ENCODE measurements at regions not wholly inside any gene's neighbourhood (a gene's known extent, or its start where the extent isn't known, plus 50 kb on each side); places are given as distances from the start of the nearest gene placed in this dataset.

DNA sequence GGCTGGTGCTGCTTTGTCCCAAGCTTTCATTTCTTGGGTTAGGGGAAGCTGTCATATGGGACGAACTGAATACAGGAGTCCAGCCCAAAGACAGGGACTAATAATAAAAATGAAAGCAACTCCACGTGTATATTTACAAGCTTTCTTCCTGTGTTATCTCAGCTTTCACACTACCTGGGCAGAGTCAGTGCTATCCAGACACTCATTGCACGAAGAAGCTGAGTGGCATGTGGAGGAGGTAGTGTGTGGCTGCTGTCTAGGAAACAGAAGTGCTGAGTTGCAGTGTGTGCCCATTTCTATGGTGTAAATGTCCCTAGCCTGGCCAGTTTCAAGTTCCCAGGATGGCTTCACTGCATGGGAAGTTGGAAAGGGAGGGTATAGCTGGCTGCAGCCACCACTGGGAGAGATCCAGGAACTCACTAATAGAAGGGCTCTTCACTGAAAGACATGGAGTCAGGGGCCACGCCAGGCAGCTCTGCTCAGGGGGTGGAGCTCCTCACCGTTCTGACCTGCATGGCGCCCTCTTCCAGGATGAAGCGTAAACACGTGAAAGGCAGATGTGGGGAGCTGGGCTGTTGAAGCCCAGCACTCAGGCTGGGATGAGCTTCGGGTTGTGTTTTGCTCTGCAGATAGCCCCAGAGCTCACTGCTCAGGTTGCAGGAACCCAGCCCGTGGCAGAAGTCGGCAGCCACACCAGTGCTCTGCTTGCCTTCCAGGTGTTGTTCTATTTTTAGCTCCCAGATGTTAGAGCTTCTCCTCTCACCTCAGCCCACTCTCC lies 116.9 kb downstream of the IRX2 start:
- RAD21 ChIA-PET (ENCODE audit: low non-redundant PET in 1 of 2, low total read pairs in 2 of 2, uncharacterized antibody in 2 of 2, unreplicated experiment in 2 of 2), result no interaction called here
- POLR2A ChIA-PET, result no interaction called here
- H3K4me1 ChIP-seq (ENCODE audit: control insufficient read depth in 1 of 2, insufficient read depth in 2 of 2, low read length in 2 of 2), result no peaks in the 10 kb centered on the region
- no peak overlapping the region for H2AFZ ChIP-seq (ENCODE audit: low read depth, low read length, poor library complexity, severe bottlenecking)
- intact Hi-C loops (cut with micrococcal nuclease), result no loop called here
- no peak overlapping the region for H3K27ac ChIP-seq (ENCODE audit: low read depth, low read length)
- no peaks in the 10 kb centered on the region for H3K79me2 ChIP-seq (ENCODE audit: insufficient read depth, low read length)
- no peak overlapping the region for H3K9ac ChIP-seq (ENCODE audit: low read length)
- no peaks in the 10 kb centered on the region for H3K27me3 ChIP-seq (ENCODE audit: insufficient read depth, low read length)
- no peaks in the 10 kb centered on the region for H3K9me2 ChIP-seq (ENCODE audit: insufficient read depth)
- CTCF ChIA-PET, result no interaction called here
- TF ChIP-seq TCF7L2 (IDR thresholded peaks at IDR 0.05; ENCODE audit: borderline replicate concordance, extremely low read depth, insufficient read depth, insufficient read length) (no peak), POLR2AphosphoS5 (IDR thresholded peaks at IDR 0.05; ENCODE audit: low read depth, low read length) (no peak), ZBTB33 (IDR thresholded peaks at IDR 0.05; ENCODE audit: extremely low read depth, insufficient replicate concordance, low read length) (no peak), POLR2A (IDR thresholded peaks at IDR 0.05; ENCODE audit: borderline replicate concordance, extremely low read depth, insufficient read depth, insufficient read length) (no peak), SIN3A (IDR thresholded peaks at IDR 0.05; ENCODE audit: low read depth) (no peak), RAD21 (IDR thresholded peaks at IDR 0.05; ENCODE audit: low read depth) (no peak), CEBPB (IDR thresholded peaks at IDR 0.05; ENCODE audit: low read depth) (no peak), ZNF274 (IDR thresholded peaks at IDR 0.05; ENCODE audit: low read depth, low read length) (no peak), ZFX (IDR thresholded peaks at IDR 0.05) (no peak), FOSL1 (IDR thresholded peaks at IDR 0.05; ENCODE audit: low read depth) (no peak), EZH2 (IDR thresholded peaks at IDR 0.05) (no peak), SP1 (IDR thresholded peaks at IDR 0.05; ENCODE audit: low read depth) (no peak), ELF1 (IDR thresholded peaks at IDR 0.05; ENCODE audit: borderline replicate concordance, low read depth) (no peak), CTCF (IDR thresholded peaks at IDR 0.05 in 2 of 3, conservative IDR thresholded peaks at IDR 0.05 in 1 of 3; ENCODE audit: borderline replicate concordance in 1 of 3, insufficient read depth in 1 of 3, low read depth in 2 of 3, low read length in 2 of 3) (no peak), EZH2phosphoT487 (IDR thresholded peaks at IDR 0.05; ENCODE audit: borderline replicate concordance) (no peak), CBX3 (IDR thresholded peaks at IDR 0.05; ENCODE audit: low read depth) (no peak)
- TF ChIP-seq, protein P1, sequence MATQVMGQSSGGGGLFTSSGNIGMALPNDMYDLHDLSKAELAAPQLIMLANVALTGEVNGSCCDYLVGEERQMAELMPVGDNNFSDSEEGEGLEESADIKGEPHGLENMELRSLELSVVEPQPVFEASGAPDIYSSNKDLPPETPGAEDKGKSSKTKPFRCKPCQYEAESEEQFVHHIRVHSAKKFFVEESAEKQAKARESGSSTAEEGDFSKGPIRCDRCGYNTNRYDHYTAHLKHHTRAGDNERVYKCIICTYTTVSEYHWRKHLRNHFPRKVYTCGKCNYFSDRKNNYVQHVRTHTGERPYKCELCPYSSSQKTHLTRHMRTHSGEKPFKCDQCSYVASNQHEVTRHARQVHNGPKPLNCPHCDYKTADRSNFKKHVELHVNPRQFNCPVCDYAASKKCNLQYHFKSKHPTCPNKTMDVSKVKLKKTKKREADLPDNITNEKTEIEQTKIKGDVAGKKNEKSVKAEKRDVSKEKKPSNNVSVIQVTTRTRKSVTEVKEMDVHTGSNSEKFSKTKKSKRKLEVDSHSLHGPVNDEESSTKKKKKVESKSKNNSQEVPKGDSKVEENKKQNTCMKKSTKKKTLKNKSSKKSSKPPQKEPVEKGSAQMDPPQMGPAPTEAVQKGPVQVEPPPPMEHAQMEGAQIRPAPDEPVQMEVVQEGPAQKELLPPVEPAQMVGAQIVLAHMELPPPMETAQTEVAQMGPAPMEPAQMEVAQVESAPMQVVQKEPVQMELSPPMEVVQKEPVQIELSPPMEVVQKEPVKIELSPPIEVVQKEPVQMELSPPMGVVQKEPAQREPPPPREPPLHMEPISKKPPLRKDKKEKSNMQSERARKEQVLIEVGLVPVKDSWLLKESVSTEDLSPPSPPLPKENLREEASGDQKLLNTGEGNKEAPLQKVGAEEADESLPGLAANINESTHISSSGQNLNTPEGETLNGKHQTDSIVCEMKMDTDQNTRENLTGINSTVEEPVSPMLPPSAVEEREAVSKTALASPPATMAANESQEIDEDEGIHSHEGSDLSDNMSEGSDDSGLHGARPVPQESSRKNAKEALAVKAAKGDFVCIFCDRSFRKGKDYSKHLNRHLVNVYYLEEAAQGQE (IDR thresholded peaks at IDR 0.05; ENCODE audit: low read depth), result no peak
- TF ChIP-seq, protein P2, sequence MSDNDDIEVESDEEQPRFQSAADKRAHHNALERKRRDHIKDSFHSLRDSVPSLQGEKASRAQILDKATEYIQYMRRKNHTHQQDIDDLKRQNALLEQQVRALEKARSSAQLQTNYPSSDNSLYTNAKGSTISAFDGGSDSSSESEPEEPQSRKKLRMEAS (IDR thresholded peaks at IDR 0.05), result no peak
- no peaks in the 10 kb centered on the region for H3K36me3 ChIP-seq (ENCODE audit: control insufficient read depth in 1 of 2, insufficient read depth in 2 of 2, low read length in 2 of 2)
- ATAC-seq (no peak), DNase-seq (ENCODE audit: low read depth, low spot score) (no peak)
- no TSS peak for BruUV-seq (replicated peaks)
- H3K4me3 ChIP-seq (replicated peaks in 1 of 2; ENCODE audit: low read depth in 1 of 2, low read length in 2 of 2), result no peak overlapping the region
- H4K20me1 ChIP-seq (ENCODE audit: insufficient read depth), result no peaks in the 10 kb centered on the region
- no peak overlapping the region for H3K4me2 ChIP-seq (ENCODE audit: low read length)
- peaks cover 6 to 29% of the 10 kb centered on the region in 2 experiments; a peak in 2 of 4 replicates for H3K9me3 ChIP-seq (ENCODE audit: control insufficient read depth in 1 of 2, insufficient read depth in 1 of 2, low read depth in 1 of 2, low read length in 2 of 2)

Data from HCT116 (cell line).